A549 (cell line): ENCODE measurements at regions not wholly inside any gene's neighbourhood (a gene's known extent, or its start where the extent isn't known, plus 50 kb on each side); places are given as distances from the start of the nearest gene placed in this dataset.

ENCODE experiments used
- ATAC-seq, 2 experiments: fragments of 200-7000 bp in 1 of 2; fragments of >200 bp in 1 of 2; cut with Nextera tagmentation in 1 of 2; cut with Tn5 transposase in 1 of 2; 3 replicates each; pipeline versions ENCODE4 v1.8.0 to v1.9.1; 2018 to 2020; ENCODE audit warnings: mild to moderate bottlenecking in 1 of 2, moderate library complexity in 1 of 2
- CTCF ChIA-PET: fragments of 300-600 bp; sonication (Branson Sonifier 250); formaldehyde crosslinking; extraction: SDS; loops from one replicate; lab custom pipeline; 2021; ENCODE audit warnings: antibody characterized with exemption, inconsistent platforms; lab: Yijun Ruan, JAX
- POLR2A ChIA-PET: fragments of 350-600 bp; formaldehyde crosslinking; extraction: SDS; loops from one replicate; lab custom pipeline; 2021; ENCODE audit warnings: antibody characterized with exemption, inconsistent platforms; lab: Yijun Ruan, JAX
- DNase-seq, 2 experiments: peaks; one replicate each; pipeline versions ENCODE4 v3.0.0 to v3.0.0-alpha.2; 2011 to 2016; ENCODE audit warnings: low read depth in 1 of 2, low spot score in 1 of 2
- FAIRE-seq: peaks from 2 replicates; lab custom pipeline; 2011; peaks lifted over from hg19 to GRCh38; lab: Jason Lieb, UNC
- H3K27ac ChIP-seq, 2 experiments: fragments of >200 bp; sonication (Bioruptor Twin); formaldehyde crosslinking; 3 replicates each; pipeline ENCODE4 v1.5.1; 2016 to 2017
- H3K4me1 ChIP-seq: fragments of >200 bp; sonication (Bioruptor Twin); formaldehyde crosslinking; 3 replicates; pipeline ENCODE4 v1.6.1; 2016
- H3K4me2 ChIP-seq: fragments of >200 bp; sonication (Bioruptor Twin); formaldehyde crosslinking; 3 replicates; pipeline ENCODE4 v1.6.1; 2016
- H3K4me3 ChIP-seq: fragments of >200 bp; sonication (Bioruptor Twin); formaldehyde crosslinking; 3 replicates; pipeline ENCODE4 v1.5.1; 2016
- H3K9me3 ChIP-seq: fragments of >200 bp; sonication (Bioruptor Twin); formaldehyde crosslinking; 3 replicates; pipeline ENCODE4 v1.6.1; 2016
- BHLHE40 ChIP-seq: IDR thresholded peaks from 2 replicates; pipeline ENCODE4 v1.6.1; 2012; ENCODE audit warnings: low read depth, low read length, inconsistent platforms
- ESRRA ChIP-seq: fragments of 150-350 bp; IDR thresholded peaks from 2 replicates; pipeline ENCODE4 v1.6.1; 2014; ENCODE audit warnings: mild to moderate bottlenecking, low read length, borderline replicate concordance
- FOSL2 ChIP-seq, 2 experiments: fragments of 450-650 bp in 1 of 2; fragments of >200 bp in 1 of 2; sonication (Bioruptor Twin) in 1 of 2; formaldehyde crosslinking; IDR thresholded peaks; 2 replicates each; pipeline versions ENCODE4 v1.5.0 to v1.6.1; 2016 to 2020; ENCODE audit warnings: mild to moderate bottlenecking in 1 of 2, moderate library complexity in 1 of 2
- FOXS1 ChIP-seq: fragments of 250-450 bp; sonication (Bioruptor Pico); IDR thresholded peaks from 2 replicates; pipeline ENCODE4 v1.5.0; 2020; ENCODE audit warnings: mild to moderate bottlenecking, moderate library complexity
- GATA3 ChIP-seq: IDR thresholded peaks from 2 replicates; pipeline ENCODE4 v1.6.1; 2012; ENCODE audit warnings: borderline replicate concordance
- HOXA7 ChIP-seq: fragments of 250-450 bp; sonication (Bioruptor Pico); IDR thresholded peaks from 2 replicates; pipeline ENCODE4 v1.5.0; 2020; ENCODE audit warnings: mild to moderate bottlenecking, moderate library complexity
- JUN ChIP-seq, 2 experiments: fragments of >200 bp; sonication (Bioruptor Twin); formaldehyde crosslinking; IDR thresholded peaks; 2 replicates in 1 of 2; 3 replicates in 1 of 2; pipeline ENCODE4 v1.6.1; 2016 to 2017
- MAFK ChIP-seq: fragments of 450-650 bp; IDR thresholded peaks from 2 replicates; pipeline ENCODE4 v1.6.1; 2014; ENCODE audit not compliant: partially characterized antibody
- MAZ ChIP-seq: fragments of 150-350 bp; IDR thresholded peaks from 2 replicates; pipeline ENCODE4 v1.6.1; 2014; ENCODE audit warnings: antibody characterized with exemption, low read depth, low read length, borderline replicate concordance
- MYC ChIP-seq: IDR thresholded peaks from 2 replicates; pipeline ENCODE4 v1.6.1; 2012; ENCODE audit warnings: mild to moderate bottlenecking, inconsistent platforms, low read length, improper control_type of control experiment, borderline replicate concordance
- PHF8 ChIP-seq: fragments of 200-600 bp; sonication (generic); IDR thresholded peaks from 2 replicates; pipeline ENCODE4 v1.6.1; 2016; ENCODE audit warnings: low read depth, mild to moderate bottlenecking, antibody characterized with exemption, moderate library complexity, borderline replicate concordance
- POLR2A ChIP-seq: IDR thresholded peaks from 2 replicates; pipeline ENCODE4 v1.6.1; 2012; ENCODE audit warnings: mild to moderate bottlenecking, low read length
- RAD21 ChIP-seq, 2 experiments: fragments of >200 bp in 1 of 2; sonication (Bioruptor Twin) in 1 of 2; formaldehyde crosslinking in 1 of 2; IDR thresholded peaks in 1 of 2; conservative IDR thresholded peaks in 1 of 2; 2 replicates in 1 of 2; 3 replicates in 1 of 2; pipeline ENCODE4 v1.6.1; 2012 to 2018; ENCODE audit warnings: inconsistent platforms in 1 of 2
- RFX5 ChIP-seq: fragments of 450-650 bp; IDR thresholded peaks from 2 replicates; pipeline ENCODE4 v1.7.1; 2014; ENCODE audit warnings: antibody characterized with exemption, mild to moderate bottlenecking, moderate library complexity
- SREBF2 ChIP-seq: fragments of 450-650 bp; IDR thresholded peaks from 2 replicates; pipeline ENCODE4 v1.6.1; 2014; ENCODE audit warnings: mild to moderate bottlenecking, moderate library complexity
- TP53 ChIP-seq: fragments of 250-450 bp; sonication (Bioruptor Pico); IDR thresholded peaks from 2 replicates; pipeline ENCODE4 v1.5.0; 2021; ENCODE audit warnings: mild to moderate bottlenecking, moderate library complexity
- WGBS: methylation state at CpG from one replicate; pipeline ENCODE4 v1.1.6; 2017; ENCODE audit errors: missing lambda C conversion rate; 5-methylcytosine and 5-hydroxymethylcytosine counted together
- TF ChIP-seq, protein P1 (sequence below): IDR thresholded peaks from 2 replicates; pipeline ENCODE4 v1.6.1; 2012
- TF ChIP-seq, protein P2 (sequence below): fragments of >200 bp; sonication (Bioruptor Twin); formaldehyde crosslinking; IDR thresholded peaks from 3 replicates; pipeline ENCODE4 v1.5.1; 2016
- TF ChIP-seq, protein P3 (sequence below): IDR thresholded peaks from 2 replicates; pipeline ENCODE4 v1.6.1; 2012
- TF ChIP-seq, protein P4 (sequence below): IDR thresholded peaks from 2 replicates; pipeline ENCODE4 v1.6.1; 2012; ENCODE audit warnings: low read depth, borderline replicate concordance
- TF ChIP-seq, protein P5 (sequence below): fragments of 250-450 bp; sonication (Bioruptor Pico); IDR thresholded peaks from 2 replicates; pipeline ENCODE4 v1.5.0; 2021; ENCODE audit warnings: mild to moderate bottlenecking, moderate library complexity, borderline replicate concordance
- TF ChIP-seq, protein P6 (sequence below): fragments of 150-350 bp; IDR thresholded peaks from 2 replicates; pipeline ENCODE4 v1.6.1; 2014; ENCODE audit warnings: low read depth, mild to moderate bottlenecking, low read length
- TF ChIP-seq, protein P7 (sequence below): fragments of >200 bp; sonication (Bioruptor Twin); formaldehyde crosslinking; IDR thresholded peaks from 2 replicates; pipeline ENCODE4 v1.6.1; 2016

DNA sequence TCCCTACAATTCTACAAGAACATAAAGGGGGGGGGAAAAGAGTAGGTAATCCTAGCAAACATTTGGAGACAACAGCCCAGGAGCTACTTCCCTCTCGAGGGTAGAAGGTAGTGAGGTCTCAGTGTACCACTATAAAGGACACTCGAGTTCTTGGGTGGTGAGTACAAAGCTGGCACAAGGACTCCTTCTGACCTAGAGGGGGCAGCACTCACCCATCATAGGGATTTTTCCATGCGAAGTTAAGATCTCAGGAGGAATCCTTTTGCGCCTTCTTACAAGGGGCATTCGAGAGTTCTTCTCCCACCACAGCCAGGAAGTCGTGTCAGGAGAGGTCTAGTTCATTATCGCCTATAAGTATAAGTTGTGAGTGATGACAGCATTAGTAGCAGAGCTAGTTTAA lies 200.2 kb upstream of the RBM19 start:
- TF ChIP-seq, protein P1, sequence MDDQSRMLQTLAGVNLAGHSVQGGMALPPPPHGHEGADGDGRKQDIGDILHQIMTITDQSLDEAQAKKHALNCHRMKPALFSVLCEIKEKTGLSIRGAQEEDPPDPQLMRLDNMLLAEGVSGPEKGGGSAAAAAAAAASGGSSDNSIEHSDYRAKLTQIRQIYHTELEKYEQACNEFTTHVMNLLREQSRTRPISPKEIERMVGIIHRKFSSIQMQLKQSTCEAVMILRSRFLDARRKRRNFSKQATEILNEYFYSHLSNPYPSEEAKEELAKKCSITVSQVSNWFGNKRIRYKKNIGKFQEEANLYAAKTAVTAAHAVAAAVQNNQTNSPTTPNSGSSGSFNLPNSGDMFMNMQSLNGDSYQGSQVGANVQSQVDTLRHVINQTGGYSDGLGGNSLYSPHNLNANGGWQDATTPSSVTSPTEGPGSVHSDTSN = no peak
- TF ChIP-seq MYC (no peak), JUN (IDR thresholded peaks at IDR 0.05) (no peak), GATA3 (no peak), BHLHE40 (no peak), SREBF2 (no peak), TP53 (CRISPR knock-in tag) (no peak), FOSL2 (IDR thresholded peaks at IDR 0.05) (no peak), FOSL2 (CRISPR knock-in tag; IDR thresholded peaks at IDR 0.05) (no peak), FOXS1 (no peak), HOXA7 (CRISPR knock-in tag) (no peak), RAD21 (conservative IDR thresholded peaks at IDR 0.05 in 1 of 2, IDR thresholded peaks at IDR 0.05 in 1 of 2) (peak; percentile 46 to 65; a peak in 4 of 5 replicates), ESRRA (no peak)
- TF ChIP-seq, protein P2, sequence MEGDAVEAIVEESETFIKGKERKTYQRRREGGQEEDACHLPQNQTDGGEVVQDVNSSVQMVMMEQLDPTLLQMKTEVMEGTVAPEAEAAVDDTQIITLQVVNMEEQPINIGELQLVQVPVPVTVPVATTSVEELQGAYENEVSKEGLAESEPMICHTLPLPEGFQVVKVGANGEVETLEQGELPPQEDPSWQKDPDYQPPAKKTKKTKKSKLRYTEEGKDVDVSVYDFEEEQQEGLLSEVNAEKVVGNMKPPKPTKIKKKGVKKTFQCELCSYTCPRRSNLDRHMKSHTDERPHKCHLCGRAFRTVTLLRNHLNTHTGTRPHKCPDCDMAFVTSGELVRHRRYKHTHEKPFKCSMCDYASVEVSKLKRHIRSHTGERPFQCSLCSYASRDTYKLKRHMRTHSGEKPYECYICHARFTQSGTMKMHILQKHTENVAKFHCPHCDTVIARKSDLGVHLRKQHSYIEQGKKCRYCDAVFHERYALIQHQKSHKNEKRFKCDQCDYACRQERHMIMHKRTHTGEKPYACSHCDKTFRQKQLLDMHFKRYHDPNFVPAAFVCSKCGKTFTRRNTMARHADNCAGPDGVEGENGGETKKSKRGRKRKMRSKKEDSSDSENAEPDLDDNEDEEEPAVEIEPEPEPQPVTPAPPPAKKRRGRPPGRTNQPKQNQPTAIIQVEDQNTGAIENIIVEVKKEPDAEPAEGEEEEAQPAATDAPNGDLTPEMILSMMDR = peak; percentile 29
- TF ChIP-seq, protein P3, sequence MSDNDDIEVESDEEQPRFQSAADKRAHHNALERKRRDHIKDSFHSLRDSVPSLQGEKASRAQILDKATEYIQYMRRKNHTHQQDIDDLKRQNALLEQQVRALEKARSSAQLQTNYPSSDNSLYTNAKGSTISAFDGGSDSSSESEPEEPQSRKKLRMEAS = no peak
- TF ChIP-seq, protein P4, sequence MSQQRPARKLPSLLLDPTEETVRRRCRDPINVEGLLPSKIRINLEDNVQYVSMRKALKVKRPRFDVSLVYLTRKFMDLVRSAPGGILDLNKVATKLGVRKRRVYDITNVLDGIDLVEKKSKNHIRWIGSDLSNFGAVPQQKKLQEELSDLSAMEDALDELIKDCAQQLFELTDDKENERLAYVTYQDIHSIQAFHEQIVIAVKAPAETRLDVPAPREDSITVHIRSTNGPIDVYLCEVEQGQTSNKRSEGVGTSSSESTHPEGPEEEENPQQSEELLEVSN = no peak
- TF ChIP-seq, protein P5, sequence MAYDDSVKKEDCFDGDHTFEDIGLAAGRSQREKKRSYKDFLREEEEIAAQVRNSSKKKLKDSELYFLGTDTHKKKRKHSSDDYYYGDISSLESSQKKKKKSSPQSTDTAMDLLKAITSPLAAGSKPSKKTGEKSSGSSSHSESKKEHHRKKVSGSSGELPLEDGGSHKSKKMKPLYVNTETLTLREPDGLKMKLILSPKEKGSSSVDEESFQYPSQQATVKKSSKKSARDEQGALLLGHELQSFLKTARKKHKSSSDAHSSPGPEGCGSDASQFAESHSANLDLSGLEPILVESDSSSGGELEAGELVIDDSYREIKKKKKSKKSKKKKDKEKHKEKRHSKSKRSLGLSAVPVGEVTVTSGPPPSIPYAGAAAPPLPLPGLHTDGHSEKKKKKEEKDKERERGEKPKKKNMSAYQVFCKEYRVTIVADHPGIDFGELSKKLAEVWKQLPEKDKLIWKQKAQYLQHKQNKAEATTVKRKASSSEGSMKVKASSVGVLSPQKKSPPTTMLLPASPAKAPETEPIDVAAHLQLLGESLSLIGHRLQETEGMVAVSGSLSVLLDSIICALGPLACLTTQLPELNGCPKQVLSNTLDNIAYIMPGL (CRISPR knock-in tag) = no peak
- no peak overlapping the region for H3K4me3 ChIP-seq
- FAIRE-seq (no peak), DNase-seq (peak; percentile 22 to 49), ATAC-seq (peak in 1 of 2 experiments; percentile 78; a peak in 3 of 6 replicates)
- no peak overlapping the region for H3K4me2 ChIP-seq
- CTCF ChIA-PET = interaction anchor here (0.7 to 3.5 kb wide), 16 partner anchors 9 to 342 kb away, joined by 3 to 23 read pairs (median 5); no protein-coding TSS in a partner anchor
- WGBS = 11% methylated on average over 7 of the region's 7 CpGs
- POLR2A ChIA-PET = no interaction called here
- no peaks in the 10 kb centered on the region for H3K4me1 ChIP-seq
- H3K9me3 ChIP-seq = no peaks in the 10 kb centered on the region
- H3K27ac ChIP-seq = no peak overlapping the region

DNA sequence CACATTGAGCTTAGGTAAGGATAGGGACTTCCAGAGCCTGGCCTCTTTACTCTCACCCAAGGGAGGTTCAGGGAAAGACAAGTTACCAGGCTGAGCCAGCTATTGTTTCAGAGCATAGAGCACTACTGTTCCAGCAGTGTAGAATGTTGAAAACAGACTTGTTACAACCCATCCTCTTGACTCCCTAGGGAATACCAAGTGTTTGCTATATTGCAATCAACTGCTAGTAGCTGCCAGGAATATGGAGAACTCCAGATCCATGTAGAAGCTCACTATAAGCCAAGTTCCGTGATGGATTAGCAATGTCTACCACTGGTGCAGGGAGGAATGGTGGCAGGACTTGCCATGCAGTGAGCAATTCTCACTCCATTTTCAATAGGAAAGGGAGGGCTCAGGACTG lies 199.8 kb upstream of the RBM19 start:
- TF ChIP-seq MAFK (no peak), PHF8 (no peak), MYC (no peak), ESRRA (no peak), POLR2A (no peak), MAZ (no peak), RFX5 (no peak)
- TF ChIP-seq, protein P5 (CRISPR knock-in tag) = no peak
- TF ChIP-seq, protein P6, sequence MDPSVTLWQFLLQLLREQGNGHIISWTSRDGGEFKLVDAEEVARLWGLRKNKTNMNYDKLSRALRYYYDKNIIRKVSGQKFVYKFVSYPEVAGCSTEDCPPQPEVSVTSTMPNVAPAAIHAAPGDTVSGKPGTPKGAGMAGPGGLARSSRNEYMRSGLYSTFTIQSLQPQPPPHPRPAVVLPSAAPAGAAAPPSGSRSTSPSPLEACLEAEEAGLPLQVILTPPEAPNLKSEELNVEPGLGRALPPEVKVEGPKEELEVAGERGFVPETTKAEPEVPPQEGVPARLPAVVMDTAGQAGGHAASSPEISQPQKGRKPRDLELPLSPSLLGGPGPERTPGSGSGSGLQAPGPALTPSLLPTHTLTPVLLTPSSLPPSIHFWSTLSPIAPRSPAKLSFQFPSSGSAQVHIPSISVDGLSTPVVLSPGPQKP = no peak
- TF ChIP-seq, protein P7, sequence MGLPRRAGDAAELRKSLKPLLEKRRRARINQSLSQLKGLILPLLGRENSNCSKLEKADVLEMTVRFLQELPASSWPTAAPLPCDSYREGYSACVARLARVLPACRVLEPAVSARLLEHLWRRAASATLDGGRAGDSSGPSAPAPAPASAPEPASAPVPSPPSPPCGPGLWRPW = no peak
- Histone ChIP-seq H3K9me3 (no peaks in the 10 kb centered on the region), H3K4me1 (no peaks in the 10 kb centered on the region), H3K4me2 (no peak overlapping the region), H3K4me3 (no peak overlapping the region), H3K27ac (no peak overlapping the region)
- ATAC-seq (no peak), DNase-seq (no peak), FAIRE-seq (no peak)
- 0% methylated on average over 1 of the region's 1 CpG for WGBS
- CTCF ChIA-PET = interaction anchor here (0.7 to 3.5 kb wide), 14 partner anchors 9 to 342 kb away, joined by 3 to 23 read pairs (median 6); no protein-coding TSS in a partner anchor
- POLR2A ChIA-PET = no interaction called here
